HG03442 (cell line): ENCODE measurements at regions not wholly inside any gene's neighbourhood (a gene's known extent, or its start where the extent isn't known, plus 50 kb on each side); places are given as distances from the start of the nearest gene placed in this dataset.
"Not testable (repeated sequence)": the region's sequence is repeated elsewhere in the genome, so short reads cannot be mapped to it uniquely, and the experiment has no call there.

Experiments used
- ATAC-seq: cut with Tn5 transposase; IDR thresholded peaks from one replicate; pipeline ENCODE4 v1.9.1; 2021; ENCODE audit warnings: mild to moderate bottlenecking, moderate library complexity; ENCODE audit not compliant: unreplicated experiment

DNA sequence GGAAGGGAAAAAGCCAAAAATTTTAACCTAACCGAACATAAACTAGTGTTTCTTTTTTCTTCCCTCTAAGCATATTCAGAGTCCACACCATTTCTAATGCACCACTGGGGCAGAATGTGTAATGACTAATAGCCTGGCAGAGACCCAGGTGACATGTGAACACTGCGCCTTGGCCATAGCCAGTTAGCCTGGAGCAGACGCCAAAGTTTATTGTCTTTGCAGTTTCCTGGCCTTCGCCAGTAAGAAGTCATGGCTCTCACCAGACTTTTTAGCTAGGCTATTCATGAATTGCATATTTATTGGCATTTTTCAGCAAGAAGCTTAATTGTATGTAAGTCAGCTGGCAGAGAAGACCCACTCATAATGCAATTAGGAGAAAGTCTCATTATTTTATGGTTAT, 182.8 kb upstream of the SLC27A6 start:
- ATAC-seq: no peak

DNA sequence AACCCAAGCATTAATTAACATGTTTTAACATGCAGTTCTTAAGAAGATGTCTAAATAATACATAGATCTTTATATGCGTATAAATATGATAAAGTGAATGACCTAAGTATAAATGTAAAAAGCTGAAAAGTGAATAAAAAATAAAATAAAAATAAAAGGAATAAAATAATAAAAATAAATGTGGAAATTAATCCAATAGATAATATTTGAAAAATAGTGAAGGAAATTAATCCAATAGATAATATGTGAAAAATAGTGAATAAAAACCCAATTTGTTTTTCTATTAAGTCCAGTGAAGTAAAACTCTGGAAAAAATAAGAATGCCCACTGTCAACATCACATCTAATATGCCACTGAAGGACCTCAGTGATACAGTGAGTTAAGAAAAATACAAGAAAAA, 180.6 kb upstream of the SLC27A6 start:
- ATAC-seq: no peak

DNA sequence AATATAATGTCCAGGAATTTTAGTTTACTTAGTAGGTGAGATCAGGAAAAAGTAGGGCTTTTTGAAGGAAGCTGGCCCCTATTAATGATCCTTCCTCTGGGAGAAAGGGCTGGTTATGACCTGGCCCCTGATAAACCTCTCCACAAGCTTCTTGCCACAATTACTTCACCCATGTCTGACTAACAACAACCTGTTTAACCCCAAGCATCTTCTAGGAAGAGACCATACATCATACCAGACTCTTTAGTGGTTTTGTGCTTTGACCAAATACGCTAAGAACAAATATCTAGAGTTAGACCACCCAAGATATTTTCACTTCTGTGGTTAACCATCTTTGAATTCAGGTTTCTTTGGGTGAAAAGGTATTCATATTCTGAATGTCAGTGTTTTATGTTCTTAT, 174.0 kb upstream of the SLC27A6 start:
- no peak for ATAC-seq

DNA sequence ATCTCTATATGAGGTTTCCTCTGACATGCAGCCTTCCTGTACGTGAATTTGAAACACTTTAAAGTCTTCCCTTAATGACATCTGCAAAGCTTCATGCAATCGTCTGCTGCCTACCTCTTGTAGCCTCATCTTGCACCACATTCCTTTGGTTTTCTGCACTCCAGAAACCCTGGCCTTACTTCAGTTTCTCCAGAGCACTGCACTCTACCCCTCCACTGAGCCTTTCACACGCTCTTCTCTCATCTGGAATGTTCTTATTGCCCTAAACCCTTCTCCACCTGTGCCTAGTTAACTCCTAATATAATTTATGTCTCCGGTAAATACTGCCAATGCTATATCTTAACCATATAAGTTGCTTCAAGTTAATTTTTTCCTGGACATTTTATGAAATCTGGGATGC, 168.8 kb upstream of the SLC27A6 start:
- ATAC-seq: no peak

DNA sequence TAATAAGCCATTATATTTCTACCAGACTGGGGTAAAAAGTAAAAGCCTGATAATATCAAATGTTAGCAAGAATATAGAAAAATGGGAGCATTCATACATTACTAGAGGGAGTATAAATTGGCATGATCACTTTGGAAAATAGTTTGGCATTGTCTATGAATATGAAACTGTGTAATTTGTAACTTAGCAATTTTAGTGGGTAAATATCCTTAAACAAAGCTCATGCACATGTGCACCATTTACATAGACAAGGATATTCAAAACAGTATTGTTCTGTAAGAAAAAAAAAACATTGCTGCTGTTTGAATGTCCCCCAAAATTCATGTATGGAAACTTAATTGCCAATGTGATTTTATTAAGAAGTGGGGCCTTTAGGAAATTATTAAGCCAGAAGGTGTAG, 166.4 kb upstream of the SLC27A6 start:
- no peak for ATAC-seq

DNA sequence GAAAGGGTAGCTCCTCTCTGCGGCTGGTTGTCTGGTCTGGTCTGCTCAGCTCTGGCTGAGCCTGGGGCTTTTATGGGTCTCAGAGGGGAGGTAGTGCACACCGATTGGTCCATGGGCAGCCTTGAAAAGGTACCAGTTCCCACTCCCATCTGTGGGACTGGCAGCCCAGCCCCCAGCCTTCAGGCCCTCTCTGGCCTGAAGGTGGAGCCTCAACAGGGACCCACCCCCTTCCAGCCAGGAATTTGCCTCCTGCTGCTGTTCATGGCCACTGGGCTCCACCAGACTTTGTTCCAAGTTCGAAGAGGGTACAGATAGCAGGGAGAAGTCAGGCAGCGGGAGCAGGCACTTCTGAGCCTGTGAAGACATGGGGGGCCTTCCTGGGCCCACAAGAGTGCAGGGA, 165.3 kb upstream of the SLC27A6 start:
- no peak for ATAC-seq

DNA sequence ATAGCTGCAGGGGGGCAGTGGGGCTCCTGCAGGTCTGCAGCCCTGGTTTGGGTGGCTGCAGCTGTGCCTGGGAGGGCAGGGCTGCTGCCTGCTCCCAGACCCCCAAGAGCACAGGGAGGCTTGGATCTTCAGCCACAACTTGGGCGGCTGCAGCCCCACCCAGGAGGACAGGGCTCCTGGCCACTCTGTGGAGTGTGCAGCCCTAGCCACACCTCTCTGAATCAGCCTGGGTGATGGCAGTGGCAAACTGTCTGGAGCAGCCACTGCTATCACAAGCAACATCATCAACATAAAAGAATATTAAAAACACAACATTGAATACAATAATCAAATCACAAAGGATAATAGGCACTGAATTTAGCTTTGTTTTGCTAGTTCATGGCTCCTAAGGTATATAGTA, 164.9 kb upstream of the SLC27A6 start:
- ATAC-seq: no peak

DNA sequence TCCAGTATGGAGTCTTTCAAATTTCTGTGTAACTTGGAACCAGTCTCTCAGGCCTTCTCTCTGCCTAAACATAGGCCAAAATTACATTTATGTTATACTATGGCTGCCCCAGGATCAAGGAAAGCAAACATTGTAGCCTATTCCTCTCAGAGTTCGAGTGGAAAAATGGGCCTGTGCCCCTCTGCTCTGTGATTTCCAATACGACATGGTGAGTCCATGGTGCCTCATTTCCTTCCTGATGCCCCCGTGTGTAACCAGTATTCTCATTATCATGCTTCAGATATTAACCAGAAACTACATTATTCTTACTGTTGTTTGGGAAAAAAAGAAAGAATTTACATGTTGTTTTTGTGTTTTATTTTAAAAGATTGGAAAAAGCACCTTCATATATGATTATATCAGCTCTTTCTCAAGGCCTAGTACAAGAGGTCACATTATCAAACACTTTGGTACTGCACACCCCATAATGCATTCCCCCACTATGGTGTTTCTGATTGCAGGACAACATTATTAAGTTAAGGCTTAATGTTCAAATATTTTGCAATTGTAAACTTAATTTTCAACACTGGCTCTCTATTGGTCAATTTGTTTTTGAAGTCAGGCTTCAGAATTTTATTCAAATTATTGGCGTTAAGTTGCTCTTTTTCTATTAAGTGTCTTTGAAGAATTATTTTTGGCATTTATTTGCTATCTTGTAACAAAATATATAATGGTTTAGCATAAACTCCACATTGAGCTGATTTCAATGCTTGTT, 151.8 kb upstream of the SLC27A6 start:
- ATAC-seq: no peak

DNA sequence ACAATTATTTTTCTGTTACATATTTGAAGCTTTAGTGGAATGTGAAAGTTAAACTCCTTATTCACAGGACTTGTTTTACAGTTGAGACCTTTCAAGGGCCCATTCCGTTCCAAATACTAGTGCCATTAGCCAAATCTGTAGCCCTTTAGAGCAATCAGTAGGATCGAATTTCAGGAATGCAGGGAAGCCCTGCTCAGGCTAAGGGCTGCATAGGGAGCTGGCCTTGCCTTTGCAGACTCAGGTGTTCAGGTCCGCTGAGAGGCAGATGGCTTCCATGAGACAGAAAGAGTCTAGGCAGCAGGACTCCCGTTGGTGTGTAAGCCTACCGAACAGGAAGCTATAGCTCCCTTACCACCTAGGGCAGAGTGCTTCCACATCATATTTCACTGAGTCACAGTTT, 150.1 kb upstream of the SLC27A6 start:
- ATAC-seq: no peak

DNA sequence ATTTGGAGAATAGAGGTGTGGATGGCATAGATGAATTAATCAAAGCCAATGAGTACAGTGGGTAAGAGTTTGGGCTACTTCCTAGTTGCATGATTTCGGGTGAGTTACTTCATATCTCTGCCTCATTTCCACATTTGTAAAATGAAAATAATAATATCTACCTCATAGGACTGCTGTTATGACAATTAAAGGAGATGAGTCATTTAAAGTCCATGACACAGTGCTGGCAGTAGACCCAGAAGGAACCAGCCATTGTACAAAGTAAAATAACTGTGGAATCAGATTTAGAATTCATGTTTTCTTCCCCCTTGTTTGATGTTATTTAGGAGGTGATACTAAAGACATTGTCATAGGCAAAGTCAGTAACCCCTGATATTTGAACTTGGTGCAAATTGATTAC, 139.5 kb upstream of the SLC27A6 start:
- ATAC-seq: no peak

DNA sequence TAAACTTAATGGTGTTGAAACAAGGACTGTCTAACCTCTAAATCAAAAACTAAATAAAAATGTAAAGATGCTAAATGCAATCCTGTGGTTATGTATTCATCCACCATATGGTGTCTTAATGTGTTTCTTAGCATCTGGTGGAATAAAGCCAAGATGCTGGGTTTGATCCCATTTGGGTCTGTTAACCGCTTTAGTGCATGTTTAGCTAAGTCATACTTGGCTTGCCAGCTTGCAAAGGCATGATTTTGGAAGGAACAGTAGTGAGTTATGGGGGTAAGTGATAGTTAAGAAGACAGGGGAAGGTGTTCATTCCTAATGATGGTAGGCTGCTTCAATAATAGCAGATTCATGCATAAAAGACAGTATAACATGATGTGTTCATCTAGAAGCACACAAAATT, 139.0 kb upstream of the SLC27A6 start:
- no peak for ATAC-seq

DNA sequence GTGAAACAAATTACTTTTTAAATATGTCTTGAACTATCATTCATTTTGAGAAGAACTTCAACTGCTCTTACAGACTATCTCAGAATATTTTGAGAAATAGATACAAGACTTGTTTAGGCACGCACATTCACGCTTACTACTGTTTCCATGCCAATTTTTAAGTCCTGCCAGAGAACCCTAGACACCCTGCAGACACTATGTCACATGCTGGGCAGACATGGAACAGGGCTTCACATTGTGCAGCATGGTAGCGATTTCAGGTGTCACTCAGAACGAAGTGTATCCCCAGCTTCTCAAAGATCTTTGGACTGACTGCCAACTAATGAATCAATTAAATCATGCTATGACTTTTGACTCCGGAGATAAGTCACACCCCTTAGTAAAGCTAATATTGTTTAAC, 128.7 kb upstream of the SLC27A6 start:
- no peak for ATAC-seq

DNA sequence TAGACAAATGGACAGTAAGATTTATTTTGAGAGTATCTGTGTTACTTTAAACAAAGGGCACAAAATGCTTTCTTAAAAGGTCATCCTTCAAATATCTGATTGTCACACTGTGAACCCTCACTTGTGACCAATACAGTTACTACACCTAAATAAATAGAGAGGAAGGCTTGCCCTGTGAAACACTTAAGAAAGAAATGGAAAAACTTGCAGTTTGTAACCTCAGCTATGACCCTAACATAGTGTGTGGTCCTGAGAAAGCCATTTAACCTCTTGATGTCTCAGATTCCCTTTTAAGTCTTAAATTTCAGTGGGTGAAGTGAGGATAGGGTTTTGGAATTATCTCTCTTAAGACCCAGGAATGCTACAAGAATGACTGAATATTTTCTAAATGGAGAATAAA, 126.7 kb upstream of the SLC27A6 start:
- ATAC-seq: no peak

DNA sequence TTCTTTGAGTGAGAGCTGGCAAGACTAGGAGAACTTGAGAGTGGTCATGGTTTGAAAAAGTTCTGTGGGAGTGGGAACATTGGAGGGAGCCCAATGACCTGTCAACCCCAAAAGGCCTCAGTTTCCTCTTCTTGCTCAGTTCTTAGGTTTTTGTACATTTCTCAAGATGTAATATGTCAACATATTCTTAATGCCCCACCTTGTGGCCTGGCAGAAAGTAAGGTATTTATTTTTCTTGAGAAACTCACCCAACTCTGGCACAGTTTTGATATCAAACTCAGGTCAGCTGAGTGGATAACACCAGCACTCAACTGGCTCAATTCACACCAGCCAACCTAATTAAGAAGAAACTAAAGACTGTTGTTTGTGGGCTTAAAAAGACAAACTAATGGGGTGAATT, 123.0 kb upstream of the SLC27A6 start:
- ATAC-seq: no peak

DNA sequence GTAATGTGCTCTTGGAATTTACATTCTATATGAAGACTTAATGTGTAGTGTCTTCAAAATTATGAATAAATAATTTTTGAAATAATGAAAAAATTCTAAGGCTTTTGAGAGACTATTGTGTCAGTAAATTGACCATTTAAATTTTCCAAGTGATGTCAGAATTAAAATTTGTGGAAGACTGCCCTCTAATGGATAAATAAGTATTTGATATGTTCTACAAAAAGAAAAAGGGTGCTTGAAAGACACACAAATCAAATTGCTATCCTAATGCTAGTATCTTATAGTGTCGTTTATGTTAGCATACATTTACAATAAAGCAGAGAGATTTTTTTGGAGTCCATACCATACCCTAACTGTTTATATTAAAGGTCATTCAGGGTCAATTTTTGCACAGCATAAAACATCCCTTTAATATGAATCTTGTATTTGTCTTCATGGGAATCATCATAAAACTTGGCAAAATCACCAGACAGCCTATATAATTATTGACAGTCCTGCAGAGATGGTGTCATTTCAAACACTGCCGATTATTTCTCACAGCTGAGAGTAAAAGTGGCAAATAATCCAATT, 120.8 kb upstream of the SLC27A6 start:
- ATAC-seq: no peak

DNA sequence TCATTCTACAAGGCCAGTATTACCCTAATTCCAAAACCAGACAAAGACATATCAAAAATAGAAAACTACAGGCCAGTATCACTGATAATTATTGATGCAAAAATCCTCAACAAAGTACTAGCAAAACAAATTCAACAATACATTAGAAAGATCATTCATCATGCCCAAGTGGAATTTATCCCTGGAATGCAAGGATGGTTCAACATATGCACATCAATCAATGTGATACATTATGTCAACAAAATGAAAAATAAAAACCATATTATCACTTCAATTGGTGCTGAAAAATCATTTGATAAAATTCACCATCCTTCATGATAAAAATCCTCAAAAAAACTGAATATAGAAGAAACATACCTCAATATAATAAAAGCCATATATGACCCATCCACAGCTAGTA, 115.2 kb upstream of the SLC27A6 start:
- ATAC-seq: no peak

DNA sequence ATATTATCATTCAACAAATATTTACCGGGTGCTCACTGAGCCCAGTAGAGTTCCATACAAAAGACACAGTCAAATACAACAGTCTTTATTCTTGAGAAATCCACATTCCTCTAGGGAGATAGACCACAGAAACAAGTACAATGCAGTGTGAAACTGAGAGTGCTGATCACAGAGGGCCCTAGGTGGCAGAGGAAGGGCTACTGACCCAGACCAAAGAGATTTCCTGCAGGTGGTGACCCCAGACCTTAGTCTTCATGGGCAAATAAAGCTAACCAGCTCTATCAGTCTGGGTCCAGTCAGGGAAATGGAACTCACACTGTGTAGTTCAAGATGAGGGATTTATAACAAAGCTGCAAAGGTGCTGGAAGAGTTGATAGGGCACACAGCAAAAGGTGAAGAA, 110.4 kb upstream of the SLC27A6 start:
- no peak for ATAC-seq

DNA sequence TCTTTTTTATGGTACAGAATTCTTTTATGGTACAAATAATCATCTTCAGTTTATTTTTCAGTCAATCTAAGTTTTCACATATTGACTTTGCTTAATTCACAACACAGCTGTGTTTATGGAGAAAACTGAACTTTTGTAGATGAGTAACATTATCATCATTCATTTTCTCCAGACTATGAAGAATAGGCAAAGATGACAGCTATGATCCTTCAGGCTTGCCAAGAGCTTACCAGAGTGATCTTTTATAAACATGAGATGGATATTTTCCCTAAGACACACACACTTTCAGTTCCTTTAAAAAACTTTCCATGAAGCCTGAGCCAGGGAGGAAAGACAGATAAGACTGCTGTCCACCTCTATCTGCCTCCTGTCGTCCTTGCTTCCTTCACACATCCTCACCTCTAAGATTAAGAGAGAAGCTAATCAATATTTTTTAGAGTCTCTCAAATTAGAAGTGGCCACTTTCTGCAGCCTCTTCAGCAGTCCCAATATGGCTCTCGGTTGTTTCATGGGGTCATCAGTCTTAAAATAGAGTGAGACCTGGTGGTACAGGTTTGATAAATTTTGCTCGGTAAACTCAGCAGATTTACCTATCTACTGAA, 108.1 kb upstream of the SLC27A6 start:
- ATAC-seq: no peak

DNA sequence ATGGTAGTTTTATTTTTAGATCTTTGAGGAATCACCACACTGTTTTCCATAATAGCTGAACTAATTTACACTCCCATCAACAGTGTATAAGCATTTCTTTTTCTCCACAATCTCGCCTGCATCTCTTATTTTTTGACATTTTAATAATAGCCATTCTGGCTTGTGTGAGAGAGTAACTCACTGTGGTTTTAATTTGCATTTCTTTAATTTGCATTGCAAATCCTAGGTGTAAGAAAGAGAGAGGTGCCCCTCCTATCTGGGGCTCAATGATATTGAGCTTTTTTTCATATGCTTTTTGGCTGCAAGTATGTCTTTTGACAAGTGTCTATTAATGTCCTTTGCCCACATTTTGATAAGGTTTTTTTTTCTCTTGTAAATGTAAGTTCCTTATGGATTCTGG, 106.3 kb upstream of the SLC27A6 start:
- ATAC-seq: no peak

DNA sequence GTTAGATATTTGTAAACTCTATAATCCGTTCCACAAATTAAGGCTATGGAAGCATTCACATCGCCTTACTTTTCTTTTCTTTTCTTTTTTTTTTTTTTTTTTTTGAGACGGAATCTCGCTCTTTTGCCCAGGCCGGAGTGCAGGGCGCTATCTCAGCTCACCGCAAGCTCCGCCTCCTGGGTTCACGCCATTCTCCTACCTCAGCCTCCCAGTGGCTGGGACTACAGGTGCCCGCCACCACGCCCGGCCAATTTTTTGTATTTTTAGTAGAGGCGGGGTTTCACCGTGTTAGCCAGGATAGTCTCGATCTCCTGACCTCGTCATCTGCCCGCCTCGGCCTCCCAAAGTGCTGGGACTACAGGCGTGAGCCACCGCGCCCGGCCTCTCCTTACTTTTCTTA, 104.1 kb upstream of the SLC27A6 start:
- ATAC-seq: not testable (repeated sequence)

DNA sequence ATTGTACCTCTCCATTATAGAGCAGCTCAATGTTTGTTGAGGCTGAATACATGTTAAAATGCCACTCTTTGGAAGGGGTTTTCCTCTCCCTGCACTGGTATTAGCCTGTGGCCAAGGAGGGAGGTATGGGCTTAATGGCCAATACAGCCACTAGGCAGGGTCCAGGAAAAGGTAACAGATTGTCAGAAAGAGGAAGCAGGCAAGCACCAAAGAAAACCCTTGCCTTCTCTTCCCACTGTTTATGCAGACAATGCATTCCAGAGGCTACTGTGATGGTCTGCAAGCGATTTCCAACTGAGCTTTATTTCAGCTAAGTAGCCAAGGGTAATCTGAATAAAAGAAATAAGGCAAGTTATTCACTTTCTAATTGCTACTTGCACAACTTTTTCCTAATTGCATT, 95.3 kb upstream of the SLC27A6 start:
- ATAC-seq: no peak

DNA sequence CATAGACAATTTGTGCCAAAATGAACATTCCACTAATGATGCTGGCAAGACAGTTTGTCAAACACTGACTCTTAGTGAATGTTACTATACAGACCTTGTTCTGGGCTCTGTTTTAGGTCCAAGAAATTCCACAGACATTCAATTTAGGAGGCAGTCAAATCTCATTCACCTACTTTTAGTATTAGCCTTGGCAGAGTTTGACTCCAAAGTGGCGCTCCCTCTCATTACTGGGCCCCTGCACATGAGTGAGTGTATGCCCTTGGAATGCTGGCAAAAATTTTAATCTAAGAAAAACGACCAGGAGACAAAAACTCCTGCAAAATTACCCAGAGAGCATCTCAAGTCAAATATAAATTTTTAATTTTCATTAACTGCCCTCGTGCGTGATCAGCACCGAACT, 94.9 kb upstream of the SLC27A6 start:
- ATAC-seq: no peak

DNA sequence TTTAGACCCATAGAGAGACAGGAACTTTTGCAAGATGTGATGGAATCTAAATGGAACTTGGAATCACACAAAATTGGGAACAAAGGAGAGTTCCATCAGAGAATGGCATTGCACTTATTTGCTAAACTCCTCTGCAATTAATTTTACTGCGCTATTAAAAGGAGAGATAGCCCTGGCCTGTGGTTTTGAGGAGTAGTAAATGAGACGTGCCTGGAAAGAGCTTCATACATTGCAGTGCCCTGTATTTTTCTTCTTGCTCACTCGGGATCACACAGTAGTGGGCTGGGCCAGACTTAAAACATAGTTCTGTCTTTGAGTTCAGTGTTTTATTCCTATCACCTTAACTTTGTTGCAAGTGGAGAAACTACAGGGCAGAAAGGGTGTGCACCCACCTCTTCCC, 94.4 kb upstream of the SLC27A6 start:
- no peak for ATAC-seq
